Neural progenitor cell (in vitro differentiated cells): ENCODE measurements at regions not wholly inside any gene's neighbourhood (a gene's known extent, or its start where the extent isn't known, plus 50 kb on each side); places are given as distances from the start of the nearest gene placed in this dataset.
A peak's percentile ranks its signal among the peaks of the same experiment; 100 is the strongest.

ENCODE experiments used
- DNase-seq: peaks from one replicate; pipeline ENCODE4 v3.0.0-alpha.2; 2016; ENCODE audit warnings: low spot score
- H2AFZ ChIP-seq: fragments of 200-600 bp; sonication (generic); replicated peaks from 2 replicates; pipeline ENCODE4 v1.6.1; 2016; ENCODE audit warnings: antibody characterized with exemption
- H3F3A ChIP-seq: fragments of 200-600 bp; sonication (generic); 2 replicates; pipeline ENCODE4 v1.6.1; 2016; ENCODE audit warnings: antibody characterized with exemption, low read depth
- H3K27ac ChIP-seq: fragments of 200-600 bp; sonication (generic); 2 replicates; pipeline ENCODE4 v1.5.1; 2016; ENCODE audit warnings: mild to moderate bottlenecking
- H3K27me3 ChIP-seq: fragments of 200-600 bp; sonication (generic); 2 replicates; pipeline ENCODE4 v1.6.1; 2016; ENCODE audit warnings: mild to moderate bottlenecking, moderate library complexity
- H3K36me3 ChIP-seq: fragments of 200-600 bp; sonication (generic); 2 replicates; pipeline ENCODE4 v1.5.1; 2016
- H3K4me1 ChIP-seq: fragments of 200-600 bp; sonication (generic); 2 replicates; pipeline ENCODE4 v1.6.1; 2016; ENCODE audit warnings: mixed run types
- H3K4me2 ChIP-seq: fragments of 200-600 bp; sonication (generic); 2 replicates; pipeline ENCODE4 v1.6.1; 2016
- H3K4me3 ChIP-seq: fragments of 200-600 bp; sonication (generic); 2 replicates; pipeline ENCODE4 v1.5.1; 2016
- H3K79me2 ChIP-seq: fragments of 200-600 bp; sonication (generic); 2 replicates; pipeline ENCODE4 v1.6.1; 2016; ENCODE audit warnings: low read depth
- H3K9ac ChIP-seq: fragments of 200-600 bp; sonication (generic); 2 replicates; pipeline ENCODE4 v1.6.1; 2016
- H3K9me3 ChIP-seq: fragments of 200-600 bp; sonication (generic); 2 replicates; pipeline ENCODE4 v1.5.1; 2016; ENCODE audit warnings: low read depth
- H4K20me1 ChIP-seq: fragments of 200-600 bp; sonication (generic); 2 replicates; pipeline ENCODE4 v1.6.1; 2016; ENCODE audit warnings: low read depth
- H3K27ac Mint-ChIP-seq: 3 replicates; pipeline ENCODE4 v1.8.0; 2021; ENCODE audit warnings: mixed read lengths
- H3K27me3 Mint-ChIP-seq: 2 replicates; pipeline ENCODE4 v1.8.0; 2022; ENCODE audit warnings: low read depth, mild to moderate bottlenecking, inconsistent platforms, moderate library complexity, mixed read lengths; ENCODE audit not compliant: insufficient read depth
- H3K36me3 Mint-ChIP-seq: 3 replicates; pipeline ENCODE4 v1.8.0; 2021; ENCODE audit warnings: mixed read lengths
- H3K4me1 Mint-ChIP-seq: 3 replicates; pipeline ENCODE4 v1.8.0; 2021; ENCODE audit warnings: mixed read lengths
- H3K4me3 Mint-ChIP-seq: 3 replicates; pipeline ENCODE4 v1.8.0; 2021; ENCODE audit warnings: mild to moderate bottlenecking, moderate library complexity, mixed read lengths
- H3K9me3 Mint-ChIP-seq: 3 replicates; pipeline ENCODE4 v1.8.0; 2020; ENCODE audit warnings: mixed read lengths
- CTCF ChIP-seq: fragments of 200-600 bp; sonication (generic); IDR thresholded peaks from 2 replicates; pipeline ENCODE4 v1.5.1; 2017; ENCODE audit warnings: antibody characterized with exemption, mild to moderate bottlenecking
- EZH2 ChIP-seq: fragments of 200-600 bp; sonication (generic); IDR thresholded peaks from 2 replicates; pipeline ENCODE4 v1.6.1; 2017; ENCODE audit warnings: antibody characterized with exemption, mild to moderate bottlenecking, moderate library complexity
- EZH2phosphoT487 ChIP-seq: fragments of 200-600 bp; sonication (generic); IDR thresholded peaks from 2 replicates; pipeline ENCODE4 v1.6.1; 2017; ENCODE audit warnings: antibody characterized with exemption

GRCh38 chr6:14919038-14919670 is 326.7 kb upstream of the JARID2 start:
- H3K27ac ChIP-seq = no peak overlapping the region
- H3K9me3 ChIP-seq = no peaks in the 10 kb centered on the region
- H3K27me3 ChIP-seq = no peaks in the 10 kb centered on the region
- H3K9ac ChIP-seq = no peak overlapping the region
- H2AFZ ChIP-seq = no peak overlapping the region
- H3K4me1 ChIP-seq = peaks cover 38% of the 10 kb centered on the region
- H4K20me1 ChIP-seq = peaks cover 2% of the 10 kb centered on the region
- no peak overlapping the region for H3K4me2 ChIP-seq
- peaks cover 40% of the 10 kb centered on the region for H3K4me1 Mint-ChIP-seq
- H3F3A ChIP-seq = peaks cover 25% of the 10 kb centered on the region
- no peaks in the 10 kb centered on the region for H3K36me3 Mint-ChIP-seq
- H3K27me3 Mint-ChIP-seq = peaks cover 9% of the 10 kb centered on the region
- no peaks in the 10 kb centered on the region for H3K36me3 ChIP-seq
- H3K9me3 Mint-ChIP-seq = no peaks in the 10 kb centered on the region
- H3K4me3 ChIP-seq = no peak overlapping the region
- no peaks in the 10 kb centered on the region for H3K79me2 ChIP-seq
- H3K4me3 Mint-ChIP-seq = peak overlapping the region; percentile 27
- peak overlapping the region; percentile 78 for H3K27ac Mint-ChIP-seq
- DNase-seq = no peak
- TF ChIP-seq EZH2phosphoT487 (no peak), CTCF (no peak), EZH2 (no peak)

GRCh38 chr6:14920276-14920675 is 325.6 kb upstream of the JARID2 start:
- H3K9me3 ChIP-seq = no peaks in the 10 kb centered on the region
- TF ChIP-seq CTCF (no peak), EZH2 (no peak), EZH2phosphoT487 (no peak)
- H3K79me2 ChIP-seq = no peaks in the 10 kb centered on the region
- H3K9ac ChIP-seq = no peak overlapping the region
- no peak for DNase-seq
- H3K27me3 ChIP-seq = no peaks in the 10 kb centered on the region
- no peak overlapping the region for H3K27ac ChIP-seq
- Mint-ChIP-seq H3K4me1 (peaks cover 51% of the 10 kb centered on the region), H3K36me3 (no peaks in the 10 kb centered on the region), H3K27me3 (peaks cover 7% of the 10 kb centered on the region), H3K4me3 (no peak overlapping the region), H3K27ac (peak overlapping the region; percentile 63), H3K9me3 (no peaks in the 10 kb centered on the region)
- H4K20me1 ChIP-seq = peaks cover 2% of the 10 kb centered on the region
- H3K4me1 ChIP-seq = peaks cover 50% of the 10 kb centered on the region
- H3K36me3 ChIP-seq = no peaks in the 10 kb centered on the region
- H3K4me2 ChIP-seq = no peak overlapping the region
- peaks cover 28% of the 10 kb centered on the region for H3F3A ChIP-seq
- H2AFZ ChIP-seq = no peak overlapping the region
- no peak overlapping the region for H3K4me3 ChIP-seq

GRCh38 chr6:14921170-14921569 is 324.7 kb upstream of the JARID2 start:
- H3F3A ChIP-seq = peaks cover 28% of the 10 kb centered on the region
- peak overlapping the region; percentile 65 for H3K4me2 ChIP-seq
- no peak for TF ChIP-seq EZH2
- TF ChIP-seq EZH2phosphoT487 = no peak
- no peak for TF ChIP-seq CTCF
- no peak overlapping the region for H3K9ac ChIP-seq
- H3K9me3 ChIP-seq = no peaks in the 10 kb centered on the region
- Mint-ChIP-seq H3K4me3 (no peak overlapping the region), H3K27ac (peak overlapping the region; percentile 14), H3K9me3 (no peaks in the 10 kb centered on the region), H3K4me1 (peaks cover 57% of the 10 kb centered on the region), H3K36me3 (no peaks in the 10 kb centered on the region), H3K27me3 (peaks cover 7% of the 10 kb centered on the region)
- no peak overlapping the region for H3K27ac ChIP-seq
- H4K20me1 ChIP-seq = peaks cover 2% of the 10 kb centered on the region
- H3K79me2 ChIP-seq = no peaks in the 10 kb centered on the region
- no peaks in the 10 kb centered on the region for H3K36me3 ChIP-seq
- DNase-seq = peak; percentile 76
- H2AFZ ChIP-seq = no peak overlapping the region
- no peak overlapping the region for H3K4me3 ChIP-seq
- peaks cover 50% of the 10 kb centered on the region for H3K4me1 ChIP-seq
- H3K27me3 ChIP-seq = no peaks in the 10 kb centered on the region
